Stimulated activated CD4-positive, alpha-beta T cell treated with anti-CD3 and anti-CD28 coated beads, TNF-alpha, amount 100 ng/mL, for 24 hours (primary cell): ENCODE measurements at regions not wholly inside any gene's neighbourhood (a gene's known extent, or its start where the extent isn't known, plus 50 kb on each side); places are given as distances from the start of the nearest gene placed in this dataset.
"Not testable (repeated sequence)": the region's sequence is repeated elsewhere in the genome, so short reads cannot be mapped to it uniquely, and the experiment has no call there.

ENCODE experiments used
- DNase-seq, 3 experiments: peaks; one replicate each; pipeline ENCODE4 v3.0.0-alpha.2; 2020; ENCODE audit warnings: low read depth in 3 of 3

DNA sequence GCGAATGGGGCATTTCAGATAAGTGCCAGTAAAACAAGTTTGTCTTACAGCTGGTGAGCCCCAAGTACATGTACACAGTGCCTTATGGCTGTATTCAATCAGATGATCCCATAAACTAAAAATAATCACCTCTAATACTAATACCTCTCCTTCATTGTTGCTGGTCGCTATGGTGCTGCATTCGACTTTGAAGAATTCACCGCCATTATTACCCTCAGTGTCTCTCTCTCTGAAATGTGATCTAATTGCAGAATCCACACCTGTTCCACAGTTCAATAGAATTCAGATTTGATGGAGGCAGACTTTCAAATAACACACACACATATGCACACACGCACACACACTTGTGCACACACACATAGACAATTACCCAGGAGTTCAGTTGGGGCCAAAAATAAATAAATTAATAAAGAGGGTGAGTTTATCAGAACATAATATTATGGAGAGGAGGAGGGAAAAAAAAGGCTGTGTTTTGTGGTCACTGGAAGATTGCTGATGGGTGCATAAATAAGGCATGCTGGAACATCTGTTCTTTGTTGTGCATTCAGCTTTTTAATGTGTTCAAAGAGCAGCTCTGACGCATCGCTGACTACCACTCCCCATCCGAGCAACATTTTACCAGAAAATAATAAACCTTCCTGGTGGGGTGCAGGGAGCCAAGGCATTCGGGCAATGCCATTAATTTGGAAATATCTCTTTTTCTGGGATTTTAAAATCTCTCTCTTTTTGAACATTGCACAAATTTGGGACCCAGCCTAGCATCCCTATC lies 235.7 kb downstream of the SATB1 start:
- no peak for DNase-seq

DNA sequence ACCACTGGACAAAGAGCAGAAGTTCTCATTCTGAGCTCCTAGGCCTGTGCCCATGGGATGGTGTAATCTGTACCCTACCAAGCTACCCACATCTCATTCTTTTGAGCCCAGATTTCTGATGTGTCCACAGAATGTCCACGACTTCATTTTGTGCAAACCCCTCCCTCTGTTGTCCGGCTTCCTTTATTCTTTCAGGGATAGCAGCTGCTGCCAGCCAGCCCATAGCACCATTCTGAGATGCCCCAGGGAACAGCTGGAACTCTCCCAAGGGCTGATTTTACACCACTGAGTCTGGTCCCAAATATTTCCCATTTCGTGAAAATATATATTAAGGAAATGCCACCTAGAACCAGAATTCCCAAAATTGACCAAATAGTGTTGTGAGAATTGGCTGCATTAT lies 236.6 kb downstream of the SATB1 start:
- no peak for DNase-seq

DNA sequence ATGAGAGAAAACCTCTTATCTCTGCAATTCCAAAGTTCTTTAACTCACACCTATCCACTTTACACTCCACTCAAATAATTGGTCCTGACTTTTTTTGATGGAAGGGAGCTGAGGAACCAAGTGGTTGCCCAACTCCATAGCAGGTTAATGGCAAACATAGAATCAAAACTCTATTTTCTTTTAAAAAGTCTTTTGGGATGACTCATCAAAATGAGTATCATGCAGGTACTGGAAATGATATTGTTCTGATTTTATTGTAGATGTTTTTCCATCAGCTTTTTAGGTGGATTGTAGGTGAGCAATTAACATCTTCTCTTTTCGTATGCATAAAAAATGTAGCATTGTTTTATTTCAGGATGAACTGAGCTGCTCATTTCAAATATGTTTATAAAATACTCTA lies 239.5 kb downstream of the SATB1 start:
- no peak for DNase-seq

DNA sequence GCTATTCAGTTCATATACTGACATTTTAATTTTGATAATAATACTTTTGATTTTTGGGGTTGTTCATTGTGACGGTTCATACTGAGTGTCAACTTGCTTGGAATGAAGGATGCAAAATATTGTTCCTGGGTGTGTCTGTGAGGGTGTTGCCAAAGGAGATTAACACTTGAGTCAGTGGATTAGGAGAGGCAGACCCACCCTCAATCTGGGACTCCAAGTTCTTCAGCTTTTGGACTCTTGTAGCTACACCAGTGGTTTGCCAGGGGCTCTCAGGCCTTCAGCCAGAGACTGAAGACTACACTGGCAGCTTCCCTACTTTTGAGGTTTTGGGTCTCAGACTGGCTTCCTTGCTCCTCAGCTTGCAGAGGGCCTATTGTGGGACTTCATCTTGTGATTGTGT lies 242.2 kb downstream of the SATB1 start:
- DNase-seq, result not testable (repeated sequence)

DNA sequence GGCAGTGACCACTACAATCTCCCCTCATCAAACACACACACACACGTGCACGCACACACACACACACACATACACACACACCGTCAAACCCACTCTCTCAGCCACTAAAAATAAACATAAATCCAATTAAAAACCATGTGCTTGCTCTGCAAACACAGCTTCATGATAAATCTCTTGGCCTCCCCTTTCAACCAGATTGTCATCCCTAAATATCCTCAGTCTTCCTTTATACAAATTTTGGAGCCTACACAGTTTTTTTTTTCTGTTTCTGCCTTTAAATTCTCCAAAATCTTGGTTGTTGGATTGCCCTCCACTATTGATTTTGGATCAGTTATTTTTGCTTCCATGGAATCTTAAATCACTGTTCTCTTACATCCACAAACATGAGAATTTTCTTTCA lies 245.6 kb downstream of the SATB1 start:
- DNase-seq, result no peak

- no peak for DNase-seq
Observed at GRCh38 chr3:18177271-18177670, 247.9 kb downstream of the SATB1 start.

DNA sequence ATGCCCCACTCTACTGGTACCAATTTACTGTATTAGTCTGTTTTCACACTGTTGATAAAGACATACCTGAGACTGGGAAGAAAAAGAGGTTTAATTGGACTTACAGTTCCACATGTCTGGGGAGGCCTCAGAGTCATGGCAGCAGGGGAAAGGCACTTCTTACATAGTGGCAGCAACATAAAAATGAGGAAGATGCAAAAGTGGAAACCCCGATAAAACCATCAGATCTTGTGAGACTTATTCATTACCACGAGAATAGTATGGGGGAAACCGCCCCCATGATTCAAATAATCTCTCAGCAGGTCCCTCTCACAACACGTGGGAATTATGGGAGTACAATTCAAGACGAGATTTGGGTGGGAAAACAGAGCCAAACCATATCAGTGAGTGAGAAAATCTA lies 251.2 kb downstream of the SATB1 start:
- not testable (repeated sequence) for DNase-seq

DNA sequence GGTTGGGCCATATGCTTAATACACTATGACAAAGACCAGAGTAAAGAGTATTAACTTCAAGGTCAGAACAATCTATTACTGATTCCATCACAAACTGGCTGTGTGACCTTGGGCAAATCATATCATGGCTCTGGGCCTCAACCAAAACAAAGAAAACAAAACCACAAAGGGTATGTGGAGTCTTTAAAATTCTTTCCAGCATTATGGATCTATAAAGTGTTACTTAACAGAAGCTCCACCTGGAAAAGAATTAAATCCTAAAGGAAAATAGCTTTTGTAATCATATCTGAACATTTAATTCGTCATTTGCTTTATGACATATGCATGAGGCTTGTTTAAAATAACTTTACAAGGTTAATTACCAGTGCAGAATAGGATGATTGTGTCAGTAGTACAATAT lies 265.5 kb downstream of the SATB1 start:
- DNase-seq, result no peak

- no peak for DNase-seq
Observed at GRCh38 chr3:18153571-18154173, 271.5 kb downstream of the SATB1 start.

GRCh38 chr3:18151199-18151598 lies 273.9 kb downstream of the SATB1 start:
- no peak for DNase-seq

GRCh38 chr3:18149935-18150334 lies 275.2 kb downstream of the SATB1 start:
- DNase-seq, result no peak

DNA sequence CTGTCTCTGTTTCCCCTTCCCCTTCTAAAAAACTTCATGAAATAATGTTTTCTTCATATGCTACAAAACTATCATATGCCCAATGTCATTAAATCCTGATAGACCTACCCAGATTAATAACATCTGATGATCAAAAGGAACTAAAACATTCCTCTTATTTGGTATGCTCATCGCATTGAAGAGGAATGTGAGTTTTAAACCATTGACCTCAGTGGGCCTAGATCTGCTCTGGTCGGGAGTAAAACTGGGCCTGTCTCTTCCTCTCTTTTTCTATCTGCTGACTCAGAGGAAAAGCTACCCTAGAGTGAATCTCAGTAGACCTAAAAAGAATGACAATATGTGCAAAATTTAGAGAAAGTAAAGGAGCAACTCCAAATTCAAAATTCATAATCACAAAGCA lies 275.8 kb downstream of the SATB1 start:
- DNase-seq, result no peak

DNA sequence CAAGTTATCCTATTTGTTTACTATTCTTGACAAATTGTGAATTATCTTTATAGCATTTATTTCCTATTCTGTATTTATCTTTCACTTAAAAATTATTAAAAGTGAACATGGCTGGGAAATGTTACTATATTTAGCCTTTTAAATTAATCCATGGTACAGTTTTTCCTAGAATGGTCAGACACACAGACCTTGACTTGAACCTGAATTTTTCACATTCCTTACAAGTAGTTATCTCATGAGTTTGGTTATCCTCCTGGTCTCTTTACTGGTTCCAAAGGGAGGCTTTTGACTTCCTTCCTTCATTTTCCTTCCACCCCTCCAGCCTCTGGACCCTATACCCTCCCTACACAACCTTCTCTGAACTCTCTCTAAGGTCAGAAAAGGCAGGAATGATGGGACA lies 280.6 kb downstream of the SATB1 start:
- DNase-seq, result no peak

- no peak for DNase-seq
Observed at GRCh38 chr3:18143258-18143780, 281.8 kb downstream of the SATB1 start.

DNA sequence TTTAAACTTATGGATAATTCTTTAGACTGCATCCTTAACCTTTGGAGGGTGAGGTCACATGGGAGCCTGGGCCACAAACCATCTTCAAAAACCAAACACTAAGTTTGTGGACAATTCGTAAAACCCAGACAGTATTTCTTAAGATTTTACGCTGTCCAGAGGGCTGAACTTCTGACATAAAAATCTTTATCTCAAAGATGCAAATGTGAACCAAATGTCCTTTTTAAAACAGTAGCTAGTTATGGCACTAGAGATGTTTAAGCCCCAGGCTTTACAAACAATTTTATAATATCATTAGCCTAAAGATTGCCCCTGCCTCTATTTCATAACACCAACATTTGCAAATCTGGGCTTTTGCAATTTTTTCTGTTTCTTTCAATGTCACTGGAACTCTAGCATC lies 287.2 kb downstream of the SATB1 start:
- DNase-seq, result no peak

GRCh38 chr3:18135060-18135814 lies 289.9 kb downstream of the SATB1 start:
- DNase-seq, result no peak

DNA sequence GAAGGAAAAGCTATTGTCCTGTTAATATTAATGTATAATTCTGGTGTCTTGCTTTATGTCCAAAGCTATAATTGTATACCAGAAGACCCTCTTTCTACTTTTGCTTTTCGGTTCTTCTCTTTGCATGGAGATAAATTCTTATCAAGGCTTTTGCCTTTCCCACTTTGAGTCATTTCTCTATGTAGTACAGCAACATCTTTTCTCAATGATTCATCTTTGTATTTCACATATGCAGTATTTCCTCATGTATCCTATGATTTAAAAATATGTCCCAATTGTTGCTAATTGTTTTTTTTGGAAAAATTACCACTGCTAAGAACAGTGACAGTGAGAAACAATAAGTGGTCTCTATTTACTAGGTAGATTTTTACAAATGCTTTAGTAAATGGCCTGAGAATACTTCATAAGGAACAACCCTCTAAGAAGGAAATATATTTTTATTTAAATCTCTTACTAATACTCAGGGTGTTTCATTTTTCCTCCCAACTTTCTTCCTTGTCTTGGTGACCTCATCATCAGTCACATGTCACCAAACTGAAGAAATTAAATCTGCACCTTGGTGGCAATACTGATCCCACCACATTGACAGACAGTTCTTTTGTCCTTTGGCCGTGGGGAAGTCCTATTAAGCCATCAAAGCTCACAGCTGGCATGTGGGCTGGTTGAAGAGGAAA lies 290.6 kb downstream of the SATB1 start:
- no peak for DNase-seq

DNA sequence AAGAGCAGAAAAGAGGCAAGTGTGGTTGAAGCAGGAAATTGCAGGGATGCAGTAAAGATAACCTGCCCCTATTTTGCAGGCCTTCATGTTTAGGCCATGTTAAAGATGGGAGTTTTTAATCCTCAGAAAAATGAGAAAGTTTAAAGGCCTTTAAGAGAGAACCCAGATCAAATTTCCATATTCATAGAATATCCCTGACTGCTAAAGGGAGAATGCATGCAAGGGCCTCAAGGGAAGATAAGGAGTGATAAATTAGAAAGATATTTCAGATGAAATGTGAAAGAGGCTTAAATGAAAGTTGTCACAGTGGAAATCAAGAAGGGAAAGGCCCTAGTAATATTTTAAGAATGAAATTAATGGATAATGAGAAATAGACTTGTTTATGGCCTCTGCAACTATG lies 292.1 kb downstream of the SATB1 start:
- DNase-seq, result no peak

GRCh38 chr3:18127859-18128681 lies 297.1 kb downstream of the SATB1 start:
- DNase-seq, result no peak

GRCh38 chr3:18127174-18127858 lies 297.8 kb downstream of the SATB1 start:
- DNase-seq, result no peak

- DNase-seq, result no peak
Observed at GRCh38 chr3:18126772-18127171, 298.4 kb downstream of the SATB1 start.
